ENCODE measurements at regions not wholly inside any gene's neighbourhood (a gene's known extent, or its start where the extent isn't known, plus 50 kb on each side); places are given as distances from the start of the nearest gene placed in this dataset.

GRCh38 chr2:81576713-81577112 is 1272.2 kb upstream of the LRRTM1 start:
- no peak for DNase-seq

GRCh38 chr2:81551040-81551634 is 1246.6 kb upstream of the LRRTM1 start:
- no peak for DNase-seq

- DNase-seq: no peak
These were observed 1245.7 kb upstream of the LRRTM1 start for GRCh38 chr2:81550277-81550676.

- no peak for DNase-seq
These were observed 1245.1 kb upstream of the LRRTM1 start for GRCh38 chr2:81549646-81550045.

GRCh38 chr2:81545626-81546025 is 1241.1 kb upstream of the LRRTM1 start:
- no peak for DNase-seq

- no peak for DNase-seq
These were observed 1237.6 kb upstream of the LRRTM1 start for GRCh38 chr2:81542119-81542518.

- no peak for DNase-seq
These were observed 1225.4 kb upstream of the LRRTM1 start for GRCh38 chr2:81529944-81530343.

- no peak for DNase-seq
These were observed 1224.4 kb upstream of the LRRTM1 start for GRCh38 chr2:81528852-81529480.

GRCh38 chr2:81523344-81523743 is 1218.8 kb upstream of the LRRTM1 start:
- DNase-seq: no peak

- DNase-seq: no peak
These were observed 1208.8 kb upstream of the LRRTM1 start for GRCh38 chr2:81513328-81513727.

- no peak for DNase-seq
These were observed 1201.0 kb upstream of the LRRTM1 start for GRCh38 chr2:81505586-81505985.

- no peak for DNase-seq
These were observed 1191.0 kb upstream of the LRRTM1 start for GRCh38 chr2:81495556-81495955.

- DNase-seq: no peak
These were observed 1178.7 kb upstream of the LRRTM1 start for GRCh38 chr2:81483254-81483653.

- no peak for DNase-seq
These were observed 1177.4 kb upstream of the LRRTM1 start for GRCh38 chr2:81481994-81482368.

GRCh38 chr2:81481242-81481993 is 1176.9 kb upstream of the LRRTM1 start:
- DNase-seq: no peak

- no peak for DNase-seq
These were observed 1162.5 kb upstream of the LRRTM1 start for GRCh38 chr2:81467096-81467495.

GRCh38 chr2:81462420-81462819 is 1157.9 kb upstream of the LRRTM1 start:
- no peak for DNase-seq

- no peak for DNase-seq
These were observed 1140.6 kb upstream of the LRRTM1 start for GRCh38 chr2:81445176-81445575.

GRCh38 chr2:81437456-81438000 is 1133.0 kb upstream of the LRRTM1 start:
- no peak for DNase-seq

GRCh38 chr2:81436256-81436655 is 1131.7 kb upstream of the LRRTM1 start:
- no peak for DNase-seq

- DNase-seq: no peak
These were observed 1108.1 kb upstream of the LRRTM1 start for GRCh38 chr2:81412681-81413080.

GRCh38 chr2:81403508-81403907 is 1099.0 kb upstream of the LRRTM1 start:
- no peak for DNase-seq

GRCh38 chr2:81396417-81397019 is 1092.0 kb upstream of the LRRTM1 start:
- DNase-seq: no peak

GRCh38 chr2:81395746-81396145 is 1091.2 kb upstream of the LRRTM1 start:
- no peak for DNase-seq
